DMS 273 (cell line): ENCODE measurements at regions not wholly inside any gene's neighbourhood (a gene's known extent, or its start where the extent isn't known, plus 50 kb on each side); places are given as distances from the start of the nearest gene placed in this dataset.

ENCODE experiments used
- DNase-seq: peaks from one replicate; lab custom pipeline; 2025; ENCODE audit not compliant: unreplicated experiment; lab: John Stamatoyannopoulos, UW

DNA sequence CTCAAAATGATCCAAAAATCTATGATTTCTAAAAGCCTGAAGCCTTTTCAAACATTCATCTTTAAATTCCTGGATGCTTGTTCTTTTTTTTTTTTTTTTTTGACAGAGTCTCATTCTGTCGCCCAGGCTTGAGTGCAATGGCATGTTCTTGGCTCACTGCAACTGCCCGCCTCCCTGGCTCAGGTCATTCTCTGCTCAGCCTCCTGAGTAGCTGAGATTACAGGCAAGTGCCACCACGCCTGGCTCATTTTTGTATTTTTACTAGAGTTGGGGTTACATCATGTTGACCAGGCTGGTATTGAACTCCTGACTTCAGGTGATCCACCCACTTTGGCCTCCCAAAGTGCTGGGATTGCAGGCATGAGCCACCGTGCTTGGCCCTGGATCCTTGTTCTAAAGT lies 649.5 kb downstream of the XIRP2 start:
- no peak for DNase-seq

DNA sequence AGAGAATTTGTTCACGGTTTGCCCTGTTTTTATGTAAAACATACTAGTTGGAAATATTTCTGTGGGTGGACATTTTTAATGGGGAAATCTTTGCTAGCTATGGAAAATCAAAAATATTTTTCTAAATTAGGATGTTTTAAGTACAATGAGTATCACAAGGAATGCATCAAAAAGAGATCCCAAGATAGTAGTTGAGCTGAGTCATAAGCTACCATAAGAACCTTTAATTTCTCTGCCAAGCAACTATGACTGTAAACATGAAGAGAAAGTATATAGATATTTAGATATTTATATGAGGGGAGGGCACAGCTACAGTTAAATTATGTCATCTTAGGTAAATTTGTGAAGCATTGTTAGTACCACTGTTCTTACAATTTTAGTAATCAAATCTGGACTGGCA lies 646.2 kb downstream of the XIRP2 start:
- no peak for DNase-seq

DNA sequence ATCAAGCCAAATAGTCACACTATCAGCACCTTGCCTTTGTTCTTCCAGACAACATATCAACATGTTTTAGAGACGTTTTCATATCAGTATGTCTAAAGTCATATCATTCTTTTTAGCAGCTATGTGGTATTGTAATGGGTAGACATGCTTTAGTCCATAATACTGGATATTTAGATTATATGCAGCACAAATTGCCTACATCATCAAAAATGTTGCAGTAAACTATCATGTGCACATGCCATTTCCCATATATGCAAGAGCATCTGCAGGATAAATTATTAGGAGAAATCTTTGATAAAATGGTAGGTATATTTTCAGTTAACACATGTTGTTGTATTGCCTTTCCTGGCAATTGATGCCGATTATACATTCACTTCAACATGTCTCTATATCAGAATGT lies 636.5 kb downstream of the XIRP2 start:
- DNase-seq: no peak

DNA sequence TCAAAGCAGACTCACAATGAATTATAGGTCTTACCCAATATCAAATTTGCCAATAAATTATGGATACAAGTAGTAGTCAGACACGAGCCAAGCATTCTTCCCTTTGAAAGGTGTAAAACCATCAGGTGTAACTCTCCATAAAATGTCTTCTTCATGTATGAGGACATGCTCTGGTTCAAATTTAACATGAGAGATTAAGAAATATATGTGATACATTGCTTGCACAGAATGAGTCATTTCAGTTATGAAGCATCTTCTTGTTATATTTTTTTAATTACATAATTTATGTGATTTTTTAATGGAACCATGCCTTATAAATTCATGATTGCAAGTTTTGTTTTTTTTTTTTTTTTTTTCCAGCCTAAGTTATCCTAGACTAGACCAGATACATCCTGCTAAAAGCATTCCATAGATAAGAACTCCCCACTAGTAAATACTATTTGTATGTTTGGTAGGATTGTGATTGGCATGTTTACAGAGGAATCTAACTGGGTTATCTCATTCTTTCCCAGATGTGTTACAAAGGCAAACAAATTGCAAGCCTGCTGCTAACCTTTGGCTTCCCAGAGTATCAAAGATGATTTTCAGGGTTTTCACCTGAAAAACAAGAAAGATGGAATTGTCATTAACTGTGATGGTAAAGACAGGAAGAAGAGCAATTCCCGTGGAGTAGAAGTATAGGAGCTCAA lies 621.9 kb downstream of the XIRP2 start:
- no peak for DNase-seq

DNA sequence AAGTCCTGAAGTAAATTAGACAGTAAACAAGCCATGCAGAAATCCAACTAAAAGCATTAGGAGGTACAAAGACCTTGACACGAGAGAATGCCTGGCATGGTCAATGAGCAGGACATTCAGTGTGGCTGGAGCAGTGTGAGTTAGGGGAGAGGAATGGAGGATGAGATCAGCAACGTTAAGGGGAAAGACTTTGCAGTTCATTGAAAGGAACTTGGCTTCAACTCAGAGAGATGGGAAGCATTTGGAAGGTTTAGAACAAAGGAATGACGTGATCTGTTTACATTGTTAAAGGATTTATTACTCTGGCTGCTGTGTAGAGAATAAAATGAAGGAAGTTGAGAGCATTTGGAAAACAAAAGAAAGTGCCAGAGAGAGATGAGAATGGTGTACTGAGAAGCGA lies 621.3 kb downstream of the XIRP2 start:
- DNase-seq: no peak

DNA sequence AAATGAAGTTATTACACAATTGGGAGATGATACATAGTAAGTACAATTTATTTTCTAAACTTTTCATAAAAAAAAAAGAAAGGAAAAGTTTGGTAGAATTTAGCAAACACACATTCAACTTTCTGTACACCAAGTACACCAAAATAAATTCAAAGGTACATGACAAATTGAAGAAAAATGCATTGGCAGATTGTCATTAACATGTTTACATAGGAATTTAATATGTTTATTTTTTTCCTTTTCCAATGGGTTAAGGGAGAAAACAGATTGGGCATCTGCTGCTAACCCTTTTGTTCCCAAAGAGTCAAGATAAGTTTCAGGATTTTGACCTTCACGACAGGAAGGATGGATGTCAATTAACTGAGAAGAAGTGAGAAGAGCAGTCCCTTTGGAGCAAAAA lies 620.4 kb downstream of the XIRP2 start:
- no peak for DNase-seq

DNA sequence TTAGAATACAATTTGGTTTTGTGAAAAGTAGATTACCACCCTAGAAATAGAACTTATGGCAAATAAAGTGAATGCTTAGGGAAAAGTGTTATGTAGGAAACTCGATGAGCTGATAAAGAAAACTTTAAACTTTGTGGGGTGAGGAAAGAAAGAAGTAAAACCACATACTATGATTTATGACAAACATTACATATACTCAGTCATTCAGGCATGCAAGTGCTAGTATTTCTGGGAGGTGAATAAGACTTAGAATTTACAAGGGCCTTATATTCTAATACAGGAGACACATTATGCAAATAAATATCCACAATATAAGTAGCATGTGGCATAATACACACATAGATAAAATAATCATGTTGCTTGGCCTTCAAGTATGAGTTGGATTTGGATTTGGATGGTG lies 618.1 kb downstream of the XIRP2 start:
- DNase-seq: no peak

DNA sequence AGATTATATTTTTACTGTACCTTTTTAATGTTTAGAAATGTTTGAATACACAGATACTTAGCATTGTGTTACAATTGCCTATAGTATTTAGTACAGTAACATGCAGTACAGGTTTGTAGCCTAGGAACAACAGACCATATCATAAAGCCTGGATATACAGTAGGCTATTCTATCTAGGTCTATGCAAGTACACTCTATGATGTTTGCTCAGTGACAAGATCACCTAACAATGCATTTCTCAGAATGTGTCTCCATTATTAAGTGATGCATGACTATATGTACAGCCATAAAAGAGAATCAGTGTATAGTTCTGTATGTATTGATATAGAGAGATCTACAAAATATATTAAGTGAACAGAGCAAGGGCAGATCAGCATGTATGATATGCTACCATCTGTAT lies 616.4 kb downstream of the XIRP2 start:
- no peak for DNase-seq

DNA sequence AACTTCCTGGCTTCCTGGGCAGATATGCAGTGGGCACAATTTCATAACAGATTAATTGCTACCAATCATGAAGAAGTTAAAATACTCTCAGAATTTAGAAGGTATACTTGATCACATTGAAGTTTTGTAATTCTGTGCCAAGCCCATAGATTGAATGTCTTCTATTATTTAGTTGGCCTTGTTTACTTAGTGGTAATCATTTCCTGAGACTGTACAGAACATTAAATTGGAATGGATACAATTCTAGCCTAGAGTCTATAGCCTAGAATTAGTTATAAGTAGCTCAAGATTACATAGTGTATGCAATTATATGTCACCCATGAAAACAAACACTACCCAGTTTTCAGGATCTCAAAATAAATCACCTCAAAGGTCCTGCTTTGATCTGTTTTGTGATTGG lies 615.8 kb downstream of the XIRP2 start:
- DNase-seq: no peak

DNA sequence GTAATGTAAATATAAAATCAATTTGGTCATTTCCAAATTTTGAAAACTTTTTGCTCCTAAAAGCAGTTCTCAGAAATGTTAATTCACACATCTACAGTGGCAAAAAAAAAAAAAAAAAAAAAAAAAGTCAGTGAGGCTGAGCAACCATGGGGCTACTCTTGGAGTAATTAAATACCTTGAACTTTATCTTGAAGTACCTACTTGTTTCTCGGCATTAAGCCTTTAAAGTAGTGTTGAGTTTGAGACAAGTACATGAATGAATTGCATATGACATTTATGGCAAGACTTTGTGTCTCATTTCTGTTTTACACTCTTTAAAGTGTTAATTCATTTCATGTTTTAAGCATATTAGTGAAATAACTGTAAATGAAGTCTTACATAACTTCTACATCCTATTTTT lies 613.3 kb downstream of the XIRP2 start:
- DNase-seq: no peak

DNA sequence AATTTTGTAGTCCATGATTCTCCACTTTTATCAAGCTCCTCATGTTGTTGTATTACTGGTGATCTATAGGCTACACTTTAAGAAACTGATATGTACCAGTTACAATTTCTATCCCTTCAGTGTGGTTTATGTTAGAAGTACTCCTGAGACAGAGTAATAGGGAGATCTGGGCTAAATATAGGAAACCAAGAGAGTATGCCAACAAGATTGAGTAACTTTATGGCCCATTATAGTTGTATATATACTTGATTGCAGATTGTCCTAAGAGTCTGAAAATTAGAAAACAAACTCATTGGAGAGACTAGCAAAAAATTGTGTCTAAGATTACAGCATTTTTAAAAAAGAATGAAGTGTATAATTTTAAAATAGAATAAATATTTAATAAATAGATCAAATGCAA lies 605.6 kb downstream of the XIRP2 start:
- no peak for DNase-seq

DNA sequence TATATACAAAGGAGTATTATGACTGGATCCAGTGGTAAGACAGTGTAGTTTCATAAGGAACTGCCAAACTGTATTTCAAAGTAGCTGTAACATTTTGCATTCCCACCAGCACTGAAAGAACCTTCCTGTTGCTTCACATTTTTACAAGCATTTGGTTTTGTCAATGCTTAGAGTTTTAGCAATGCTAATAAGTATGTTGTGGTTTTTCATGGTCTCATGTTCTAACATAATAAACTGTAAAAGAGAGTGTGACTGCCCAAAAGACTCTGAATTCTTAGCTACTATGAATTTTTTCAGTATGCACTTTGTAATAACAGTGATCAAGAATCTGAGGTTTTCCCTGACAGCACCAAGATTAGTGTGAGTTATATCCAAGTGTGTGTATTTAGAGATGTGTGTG lies 604.2 kb downstream of the XIRP2 start:
- no peak for DNase-seq

DNA sequence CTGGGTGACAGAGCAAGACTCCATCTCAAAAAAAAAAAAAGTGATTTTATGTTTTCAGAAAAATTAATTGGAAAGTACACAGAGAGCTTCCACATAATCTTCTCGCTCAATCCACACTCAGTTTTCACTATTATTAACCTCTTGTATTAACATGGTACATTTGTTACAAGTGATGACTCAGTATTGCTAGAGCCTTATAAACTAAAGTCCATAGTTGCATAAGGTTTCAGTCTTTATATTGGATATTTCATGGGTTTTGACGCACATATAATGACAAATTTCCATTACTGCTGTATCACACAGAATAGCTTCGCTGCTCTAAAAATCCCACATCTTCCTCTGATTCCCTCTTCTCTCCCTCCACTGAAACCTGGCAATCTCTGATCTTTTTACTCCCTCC lies 603.5 kb downstream of the XIRP2 start:
- DNase-seq: no peak

DNA sequence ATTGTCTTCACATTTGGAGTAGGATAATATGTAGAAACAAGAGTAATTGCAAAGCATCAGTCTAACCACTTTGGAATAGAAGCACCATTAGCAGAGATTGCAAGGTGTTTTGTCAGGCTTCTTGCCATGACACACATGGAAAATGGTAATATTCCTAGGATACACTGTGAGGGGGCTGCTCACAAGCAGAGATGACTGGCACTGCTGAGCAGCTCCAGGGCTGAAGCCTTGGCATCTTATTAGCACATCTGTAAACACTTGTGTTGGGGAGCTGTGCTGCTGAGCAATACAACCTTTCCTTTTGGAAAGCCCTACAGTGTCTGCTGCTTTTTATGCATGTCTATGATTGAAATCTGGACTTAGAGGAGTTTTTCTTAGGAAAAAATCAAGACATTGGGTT lies 602.2 kb downstream of the XIRP2 start:
- DNase-seq: no peak

DNA sequence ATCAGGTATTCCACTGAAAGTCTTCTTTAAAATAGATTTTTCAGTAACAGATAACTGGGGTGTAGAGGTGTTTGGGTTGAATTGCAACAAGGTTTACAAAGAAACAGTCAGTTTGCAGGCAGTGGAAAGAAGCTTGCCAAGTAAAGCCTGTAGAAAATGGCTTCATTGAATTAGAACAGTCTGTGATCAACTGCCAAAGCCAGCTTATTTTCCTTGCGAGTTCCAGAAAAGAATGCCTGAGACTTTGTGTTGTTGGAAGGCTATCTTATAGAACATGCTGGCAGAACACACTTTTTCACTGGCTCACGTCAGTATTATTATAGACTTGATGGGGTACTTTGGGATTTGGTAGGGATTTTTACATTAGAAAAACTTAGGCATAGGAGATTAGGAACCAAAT lies 601.0 kb downstream of the XIRP2 start:
- DNase-seq: no peak

DNA sequence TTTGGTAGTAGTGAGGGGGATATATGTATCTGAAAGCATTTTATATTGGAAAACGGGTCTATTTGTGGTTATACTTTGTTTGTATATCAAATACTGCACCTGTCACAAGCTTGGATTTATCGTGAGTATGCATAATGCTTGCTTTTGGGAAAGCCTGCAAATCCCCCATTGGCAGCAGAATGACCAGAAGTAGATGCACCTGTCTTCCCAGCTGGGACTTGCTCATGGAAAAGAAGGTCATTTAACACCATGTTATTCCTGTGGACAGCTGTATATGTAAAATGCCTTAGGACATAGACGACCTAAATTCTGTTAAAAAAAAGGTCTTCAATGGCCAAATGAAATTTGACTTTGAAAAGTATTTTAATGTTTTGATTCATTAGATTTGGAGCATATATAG lies 599.4 kb downstream of the XIRP2 start:
- DNase-seq: peak; percentile 30

DNA sequence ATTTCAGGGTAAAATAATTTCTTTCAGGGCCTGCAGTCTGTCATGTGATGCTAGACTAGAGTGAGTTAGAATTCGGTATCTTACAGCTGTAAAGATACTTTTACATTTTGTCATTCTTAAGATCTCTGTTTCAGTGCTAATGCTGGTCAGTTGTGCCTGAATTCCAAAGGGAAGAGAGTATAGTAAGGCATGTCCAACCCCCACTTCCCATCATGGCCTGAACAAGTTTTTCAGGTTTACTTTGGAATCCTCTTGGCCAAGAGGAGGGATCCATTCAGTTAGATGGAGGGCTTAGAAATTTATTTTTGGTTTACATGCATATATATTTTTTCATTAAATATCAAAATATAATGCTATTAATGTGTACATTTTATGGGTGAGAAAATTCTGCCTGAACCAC lies 596.6 kb downstream of the XIRP2 start:
- no peak for DNase-seq

DNA sequence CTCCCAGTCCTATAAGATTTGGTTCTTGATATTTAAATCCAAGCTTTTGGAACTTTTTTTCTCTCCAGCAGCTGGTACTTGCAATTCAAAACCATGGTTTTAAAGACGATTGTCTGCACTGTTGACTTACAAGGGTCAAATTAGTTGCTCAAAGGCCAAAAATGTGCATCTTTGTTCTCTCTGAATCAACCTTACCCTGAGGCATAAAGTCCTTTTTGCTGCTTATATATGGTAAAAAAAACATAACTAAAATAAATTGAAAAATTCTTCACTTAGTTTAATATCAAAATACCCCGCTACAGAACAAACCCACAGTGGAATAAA lies 592.7 kb downstream of the XIRP2 start:
- DNase-seq: no peak

DNA sequence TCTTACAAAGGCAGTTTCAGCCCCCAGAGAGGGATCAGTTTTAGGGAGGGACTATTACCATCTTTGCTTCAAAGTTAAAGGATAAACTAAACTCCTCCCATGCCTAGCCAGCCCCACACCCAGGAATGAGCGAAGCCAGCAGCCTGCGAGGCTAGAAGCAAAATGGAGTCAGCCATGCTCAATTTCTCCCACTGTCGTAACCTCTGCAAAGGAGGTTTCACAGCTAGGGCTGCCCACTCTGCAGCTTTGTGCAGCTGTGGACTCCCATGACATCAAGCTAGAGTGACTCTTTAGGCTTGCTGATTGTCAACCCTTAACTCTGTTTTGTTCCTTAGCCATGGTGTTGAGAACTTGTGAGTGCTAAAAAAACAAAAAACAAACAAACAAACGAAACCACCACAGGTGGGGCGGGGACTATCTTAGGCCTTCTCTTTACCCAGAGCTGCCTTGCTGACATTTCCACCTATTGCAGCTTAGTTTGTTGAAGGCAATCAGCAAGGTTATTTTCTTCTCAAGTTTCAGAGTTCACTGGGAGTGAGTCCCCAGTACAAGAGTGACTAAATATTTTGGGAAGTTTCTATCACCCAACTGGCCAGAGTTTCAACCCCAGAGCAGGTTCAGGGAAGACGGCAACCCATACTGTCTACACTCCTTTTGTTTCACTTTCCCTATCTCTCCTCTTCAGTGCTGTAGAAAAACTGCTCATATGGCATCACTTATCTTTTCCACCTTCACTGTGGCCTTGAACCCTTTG lies 592.1 kb downstream of the XIRP2 start:
- DNase-seq: no peak

DNA sequence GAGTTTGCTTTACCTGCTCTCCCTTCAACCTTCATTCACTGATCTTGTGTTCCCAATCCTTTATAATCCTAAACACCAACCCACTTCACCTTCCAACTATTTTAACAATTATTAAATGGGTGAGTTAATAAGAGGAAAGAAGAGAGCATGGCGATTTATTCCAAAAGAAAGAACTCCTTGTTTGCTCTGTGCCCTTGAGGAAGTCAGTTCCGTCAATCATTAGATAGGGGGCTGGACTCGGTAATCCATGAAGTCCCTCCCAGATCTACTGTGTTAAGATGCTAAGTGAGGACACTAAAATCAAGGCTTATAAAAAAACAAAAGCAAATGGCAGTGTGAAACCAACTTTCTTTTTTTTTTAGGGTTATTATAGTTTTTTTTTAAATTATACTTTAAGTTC lies 589.9 kb downstream of the XIRP2 start:
- DNase-seq: no peak

DNA sequence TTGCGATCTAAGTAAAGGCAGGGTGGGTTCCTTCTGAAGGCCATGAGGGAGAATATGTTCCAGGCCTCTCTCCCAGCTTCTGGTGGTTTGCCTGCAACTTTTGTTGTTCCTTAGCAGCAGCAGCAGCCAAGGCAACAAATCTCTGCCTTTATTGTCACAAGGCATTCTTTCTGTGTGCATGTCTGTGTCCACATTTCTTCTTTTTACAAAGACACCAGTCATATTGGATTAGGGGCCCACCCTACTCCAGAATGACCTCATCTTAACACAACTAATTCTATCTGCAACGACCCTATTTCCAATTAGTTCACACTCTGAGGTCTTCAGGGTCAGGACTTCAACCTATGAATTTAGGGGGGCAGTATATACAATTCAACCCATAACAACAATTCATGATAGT lies 587.5 kb downstream of the XIRP2 start:
- no peak for DNase-seq

DNA sequence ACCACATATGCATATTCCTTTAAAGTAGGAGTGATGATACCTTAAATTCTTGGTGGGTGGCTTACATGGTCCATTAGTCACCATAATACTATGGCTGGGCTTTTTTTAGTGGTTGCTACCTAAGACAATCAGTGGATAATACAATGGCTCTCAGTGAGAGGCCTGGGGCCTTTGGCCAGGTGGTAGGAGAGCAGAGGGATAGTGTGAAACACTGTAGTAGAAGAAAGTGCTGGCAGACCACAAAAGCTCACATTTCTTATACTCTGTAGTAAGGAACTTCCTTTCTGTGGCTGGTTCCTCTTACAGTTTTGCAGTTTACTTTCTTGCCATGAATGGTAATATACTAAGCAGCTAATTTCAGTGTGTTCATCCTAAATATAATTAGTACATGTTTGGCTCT lies 583.5 kb downstream of the XIRP2 start:
- DNase-seq: no peak

DNA sequence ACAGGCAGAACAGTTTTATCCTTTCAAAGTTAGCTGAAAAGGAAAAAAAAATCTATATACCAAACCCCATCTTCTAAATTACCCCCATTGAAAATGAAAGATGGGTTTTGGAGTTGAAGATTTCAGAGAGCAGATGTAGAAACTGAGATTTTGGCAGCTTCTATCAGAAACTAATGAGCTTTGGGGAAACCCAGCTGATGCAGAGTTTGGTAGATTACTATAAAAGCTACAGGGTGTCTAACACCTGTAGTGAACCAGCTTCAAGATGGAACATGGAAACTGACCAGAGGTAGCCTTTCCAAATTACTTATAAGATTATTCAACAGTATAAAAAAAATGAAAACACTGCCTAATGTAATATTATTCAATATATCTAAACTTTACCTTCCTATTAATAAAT lies 583.1 kb downstream of the XIRP2 start:
- DNase-seq: no peak
